ENCODE measurements at regions not wholly inside any gene's neighbourhood (a gene's known extent, or its start where the extent isn't known, plus 50 kb on each side); places are given as distances from the start of the nearest gene placed in this dataset.

DNA sequence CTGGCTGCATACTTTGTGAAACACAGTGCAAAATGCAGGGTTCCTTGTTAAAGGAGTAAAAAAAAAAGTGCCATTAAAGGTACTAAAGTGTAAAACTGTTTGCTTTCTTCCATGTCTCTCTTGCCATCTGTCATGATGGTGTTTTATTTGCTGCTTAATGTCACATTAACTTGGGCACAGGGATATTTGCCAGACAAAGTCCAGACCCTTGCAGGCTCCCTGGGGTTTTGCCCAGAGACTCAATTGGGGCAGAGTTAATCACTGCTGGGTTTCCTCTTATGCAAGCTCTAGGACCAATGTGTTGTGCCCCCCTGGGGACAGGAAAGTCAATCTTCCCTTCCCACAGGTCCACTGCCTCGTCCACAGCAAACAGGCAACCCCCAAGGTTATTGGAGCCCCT, 274.3 kb upstream of the SGCD start:
- Histone ChIP-seq H3K4ac (ENCODE audit: low read depth, low read length) (no peak overlapping the region), H3K79me1 (ENCODE audit: low read depth in 1 of 2, low read length in 2 of 2) (no peaks in the 10 kb centered on the region), H2BK120ac (ENCODE audit: low read depth, low read length) (no peak overlapping the region), H2BK5ac (ENCODE audit: low read depth, low read length, poor library complexity, severe bottlenecking) (no peak overlapping the region), H2AFZ (replicated peaks; ENCODE audit: low read length, poor library complexity) (no peak overlapping the region), H4K5ac (ENCODE audit: low read depth, low read length) (no peak overlapping the region), H3K23ac (ENCODE audit: low read depth, low read length) (no peak overlapping the region), H3K27ac (ENCODE audit: insufficient read depth, low read length) (no peak overlapping the region), H4K8ac (ENCODE audit: low read depth in 2 of 2, low read length in 2 of 2) (no peak overlapping the region), H2BK20ac (ENCODE audit: low read depth, low read length) (no peak overlapping the region), H3K9ac (ENCODE audit: low read depth, low read length) (no peak overlapping the region), H2BK15ac (ENCODE audit: low read depth, low read length) (no peak overlapping the region), H3K56ac (ENCODE audit: extremely low read depth, insufficient read depth, low read length) (no peak overlapping the region), H3K9me3 (ENCODE audit: control insufficient read depth, insufficient read depth, low read length) (no peaks in the 10 kb centered on the region), H2AK9ac (replicated peaks; ENCODE audit: low read depth, low read length, poor library complexity) (no peak overlapping the region), H2AK5ac (ENCODE audit: low read depth, low read length) (no peak overlapping the region), H3K27me3 (ENCODE audit: control insufficient read depth, insufficient read depth, low read length) (no peaks in the 10 kb centered on the region), H4K91ac (ENCODE audit: insufficient read depth, low read depth, low read length) (no peak overlapping the region), H3K36me3 (ENCODE audit: control insufficient read depth, insufficient read depth, low read length) (no peaks in the 10 kb centered on the region), H3K9me1 (ENCODE audit: insufficient read depth, low read length) (no peaks in the 10 kb centered on the region), H3K4me3 (ENCODE audit: insufficient read depth, low read depth, low read length) (no peak overlapping the region), H3K14ac (replicated peaks; ENCODE audit: low read depth, low read length) (no peak overlapping the region), H4K20me1 (ENCODE audit: insufficient read depth, low read length) (no peaks in the 10 kb centered on the region), H3K4me2 (ENCODE audit: low read depth, low read length) (no peak overlapping the region), H3K18ac (ENCODE audit: low read depth, low read length) (no peak overlapping the region), H3K4me1 (ENCODE audit: control insufficient read depth, insufficient read depth, low read length) (no peaks in the 10 kb centered on the region)
- CTCF ChIA-PET, result no interaction called here
- POLR2A ChIA-PET (ENCODE audit: unreplicated experiment), result no interaction called here
- intact Hi-C loops (cut with micrococcal nuclease), result loop anchor here (2.0 kb wide), 1 partner anchor 110 kb away; no protein-coding TSS in a partner anchor
- no peak for TF ChIP-seq RFX5 (IDR thresholded peaks at IDR 0.05; ENCODE audit: low read depth, low read length)
- no peak for TF ChIP-seq RCOR1 (IDR thresholded peaks at IDR 0.05; ENCODE audit: insufficient replicate concordance, low read length)
- no peak for TF ChIP-seq MAFK (IDR thresholded peaks at IDR 0.05; ENCODE audit: low read depth, low read length)
- DNase-seq (no peak), ATAC-seq (ENCODE audit: low read depth) (no peak)
- in situ Hi-C loops (cut with MboI; ENCODE audit: low sequenced_read_pairs), result no loop called here
- no CpG with 5 or more reads among the region's 1 CpG for WGBS, 2 experiments (ENCODE audit: extremely low coverage in 2 of 2, insufficient read length in 1 of 2)
- BruUV-seq (replicated peaks), result no TSS peak
- dilution Hi-C loops (cut with HindIII; ENCODE audit: low sequenced_read_pairs, unreplicated experiment), result no loop called here
